CD4-positive, alpha-beta T cell (primary cell): ENCODE measurements at regions not wholly inside any gene's neighbourhood (a gene's known extent, or its start where the extent isn't known, plus 50 kb on each side); places are given as distances from the start of the nearest gene placed in this dataset.
A peak's percentile ranks its signal among the peaks of the same experiment; 100 is the strongest.

Experiments used
- ATAC-seq: fragments of 200-7000 bp; cut with Tn5 transposase; one replicate; pipeline ENCODE4 v1.10.0; 2022; ENCODE audit warnings: mild to moderate bottlenecking; ENCODE audit not compliant: poor library complexity
- CTCF ChIA-PET: fragments of 350-600 bp; sonication (Branson Sonifier 250); formaldehyde crosslinking; loops from one replicate; lab custom pipeline; 2021; ENCODE audit warnings: antibody characterized with exemption, inconsistent platforms; lab: Charles Lee
- POLR2A ChIA-PET: fragments of 350-600 bp; sonication (Branson Sonifier 250); formaldehyde crosslinking; loops from one replicate; lab custom pipeline; 2021; ENCODE audit warnings: antibody characterized with exemption, inconsistent platforms; lab: Charles Lee
- DNase-seq, 14 experiments: peaks; one replicate each; pipeline ENCODE4 v3.0.0-alpha.2; 2013 to 2020; ENCODE audit warnings: mixed read lengths in 2 of 14
- H3K27ac ChIP-seq, 2 donors: one replicate each; pipeline versions ENCODE4 v1.5.1 to v1.7.0; 2013; ENCODE audit warnings: low read length in 2 of 2, low read depth in 1 of 2, mild to moderate bottlenecking in 1 of 2
- H3K27me3 ChIP-seq, 2 experiments: 1 replicate in 1 of 2; 2 replicates in 1 of 2; pipeline versions ENCODE4 v1.6.1 to v1.7.0; 2013; ENCODE audit warnings: low read length in 2 of 2, control low read depth in 1 of 2, mild to moderate bottlenecking in 1 of 2, moderate library complexity in 1 of 2; ENCODE audit not compliant: insufficient read depth in 2 of 2, control insufficient read depth in 1 of 2
- H3K36me3 ChIP-seq: one replicate; pipeline ENCODE4 v1.6.1; 2013; ENCODE audit warnings: low read length, control low read depth; ENCODE audit not compliant: insufficient read depth
- H3K4me1 ChIP-seq: one replicate; pipeline ENCODE4 v1.6.1; 2013; ENCODE audit warnings: low read length, control low read depth; ENCODE audit not compliant: insufficient read depth
- H3K4me3 ChIP-seq: one replicate; pipeline ENCODE4 v1.5.1; 2013; ENCODE audit warnings: mild to moderate bottlenecking, low read length, moderate library complexity
- H3K9me3 ChIP-seq, 2 experiments: 1 replicate in 1 of 2; 2 replicates in 1 of 2; pipeline versions ENCODE4 v1.6.1 to v1.7.0; 2013; ENCODE audit warnings: low read length in 2 of 2, mild to moderate bottlenecking in 2 of 2, control low read depth in 1 of 2, moderate library complexity in 1 of 2; ENCODE audit not compliant: control insufficient read depth in 1 of 2, insufficient read depth in 1 of 2
- H3K27ac Mint-ChIP-seq: one replicate; pipeline ENCODE4 v1.8.0; 2020; ENCODE audit warnings: mixed read lengths
- H3K27me3 Mint-ChIP-seq: one replicate; pipeline ENCODE4 v1.8.0; 2021; ENCODE audit warnings: mixed read lengths
- H3K36me3 Mint-ChIP-seq: one replicate; pipeline ENCODE4 v1.8.0; 2021; ENCODE audit warnings: low read depth, mixed read lengths
- H3K4me1 Mint-ChIP-seq: one replicate; pipeline ENCODE4 v1.8.0; 2021; ENCODE audit warnings: low read depth, mixed read lengths
- H3K4me3 Mint-ChIP-seq: one replicate; pipeline ENCODE4 v1.8.0; 2020; ENCODE audit warnings: mild to moderate bottlenecking, mixed read lengths
- H3K9me3 Mint-ChIP-seq: one replicate; pipeline ENCODE4 v1.8.0; 2020; ENCODE audit warnings: mixed read lengths
- CTCF ChIP-seq: fragments of 200-600 bp; IDR thresholded peaks from one replicate; pipeline ENCODE4 v1.8.0; 2022; ENCODE audit warnings: antibody characterized with exemption, mild to moderate bottlenecking
- intact Hi-C, 2 experiments: fragments of 100-400 bp; cut with DNase I in 1 of 2; cut with micrococcal nuclease in 1 of 2; formaldehyde crosslinking; loops; one replicate each; pipeline versions ENCODE4 v1.15.1 to v1.9.0; 2023 to 2025; cut with DNase I, micrococcal nuclease

GRCh38 chr1:199855580-199855979 lies 171.9 kb upstream of the NR5A2 start:
- Mint-ChIP-seq H3K9me3 (no peaks in the 10 kb centered on the region), H3K4me3 (no peak overlapping the region), H3K27me3 (no peaks in the 10 kb centered on the region), H3K4me1 (peaks cover 9% of the 10 kb centered on the region), H3K36me3 (no peaks in the 10 kb centered on the region), H3K27ac (no peak overlapping the region)
- Histone ChIP-seq H3K36me3 (no peaks in the 10 kb centered on the region), H3K27me3 (no peaks in the 10 kb centered on the region), H3K4me3 (no peak overlapping the region), H3K4me1 (no peaks in the 10 kb centered on the region), H3K27ac (no peak overlapping the region), H3K9me3 (no peaks in the 10 kb centered on the region)
- DNase-seq (no peak), ATAC-seq (no peak)
- POLR2A ChIA-PET: no interaction called here
- intact Hi-C loops: no loop called here
- no peak for TF ChIP-seq CTCF
- CTCF ChIA-PET: no interaction called here

- H3K9me3 ChIP-seq: no peaks in the 10 kb centered on the region
- no peaks in the 10 kb centered on the region for H3K27me3 ChIP-seq
- H3K4me3 ChIP-seq: no peak overlapping the region
- no peak for DNase-seq
- no peak for TF ChIP-seq CTCF
- POLR2A ChIA-PET: no interaction called here
- ATAC-seq: no peak
- no peak overlapping the region for H3K27ac ChIP-seq
- intact Hi-C loops: no loop called here
- H3K36me3 Mint-ChIP-seq: no peaks in the 10 kb centered on the region
- CTCF ChIA-PET: no interaction called here
- H3K27me3 Mint-ChIP-seq: peaks cover 2% of the 10 kb centered on the region
- no peaks in the 10 kb centered on the region for H3K4me1 ChIP-seq
- no peak overlapping the region for H3K27ac Mint-ChIP-seq
- H3K4me3 Mint-ChIP-seq: no peak overlapping the region
- H3K9me3 Mint-ChIP-seq: no peaks in the 10 kb centered on the region
- H3K4me1 Mint-ChIP-seq: peaks cover 9% of the 10 kb centered on the region
- H3K36me3 ChIP-seq: no peaks in the 10 kb centered on the region
These were observed 171.2 kb upstream of the NR5A2 start for GRCh38 chr1:199856216-199856780.

- Histone ChIP-seq H3K4me3 (no peak overlapping the region), H3K4me1 (no peaks in the 10 kb centered on the region)
- no peaks in the 10 kb centered on the region for H3K36me3 Mint-ChIP-seq
These were observed 170.4 kb upstream of the NR5A2 start for GRCh38 chr1:199857108-199857507.

More at GRCh38 chr1:199857108-199857507, 170.4 kb upstream of the NR5A2 start:
- CTCF ChIA-PET: no interaction called here
- H3K36me3 ChIP-seq: no peaks in the 10 kb centered on the region
- no peak for ATAC-seq
- no peaks in the 10 kb centered on the region for H3K9me3 ChIP-seq
- no peaks in the 10 kb centered on the region for H3K27me3 ChIP-seq
- TF ChIP-seq CTCF: no peak
- Mint-ChIP-seq H3K27me3 (peaks cover 6% of the 10 kb centered on the region), H3K4me3 (no peak overlapping the region), H3K4me1 (peaks cover 9% of the 10 kb centered on the region), H3K9me3 (no peaks in the 10 kb centered on the region), H3K27ac (no peak overlapping the region)
- intact Hi-C loops: no loop called here
- POLR2A ChIA-PET: no interaction called here
- peak in 2 of 14 experiments; percentile 7 to 26 for DNase-seq
- no peak overlapping the region for H3K27ac ChIP-seq
